ENCODE measurements at regions not wholly inside any gene's neighbourhood (a gene's known extent, or its start where the extent isn't known, plus 50 kb on each side); places are given as distances from the start of the nearest gene placed in this dataset.

DNA sequence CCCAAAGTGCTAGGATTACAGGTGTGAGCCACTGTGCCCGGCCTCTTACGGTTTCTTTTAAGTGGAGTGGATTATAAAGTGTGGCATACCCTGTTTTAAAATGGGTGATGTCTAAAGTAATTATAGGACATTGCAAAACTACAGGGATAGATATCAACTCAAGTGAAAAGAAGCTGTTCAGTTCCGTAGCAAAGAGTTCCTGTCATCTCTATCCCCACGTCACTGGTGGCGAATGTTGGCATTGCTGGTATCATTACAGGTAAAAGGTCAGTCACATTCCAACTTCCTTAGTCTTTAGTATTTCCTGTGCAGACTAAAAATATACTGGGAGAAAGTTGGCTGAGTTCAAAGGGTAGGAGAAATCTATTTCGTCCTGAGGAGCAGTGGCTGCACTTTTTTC is 95.6 kb upstream of the SLC38A2 start:
- Histone ChIP-seq H3K4me3 (ENCODE audit: insufficient read length, low read depth) (no peak overlapping the region), H3K9me3 (ENCODE audit: insufficient read depth, low read length) (no peaks in the 10 kb centered on the region), H3K9ac (ENCODE audit: insufficient read length, low read depth) (no peak overlapping the region), H3K4me1 (ENCODE audit: insufficient read depth, insufficient read length) (no peaks in the 10 kb centered on the region), H3K36me3 (ENCODE audit: insufficient read depth, insufficient read length, low read length) (no peaks in the 10 kb centered on the region), H3K27me3 (ENCODE audit: insufficient read depth, insufficient read length) (no peaks in the 10 kb centered on the region)
- TF ChIP-seq YY1 (IDR thresholded peaks at IDR 0.05; ENCODE audit: insufficient read depth, insufficient read length) (no peak), ZNF274 (IDR thresholded peaks at IDR 0.05; ENCODE audit: low read depth, low read length) (no peak), SUZ12 (IDR thresholded peaks at IDR 0.05; ENCODE audit: extremely low read depth, insufficient read depth, insufficient read length) (no peak)
- no peak for DNase-seq (ENCODE audit: low read depth, low spot score)

DNA sequence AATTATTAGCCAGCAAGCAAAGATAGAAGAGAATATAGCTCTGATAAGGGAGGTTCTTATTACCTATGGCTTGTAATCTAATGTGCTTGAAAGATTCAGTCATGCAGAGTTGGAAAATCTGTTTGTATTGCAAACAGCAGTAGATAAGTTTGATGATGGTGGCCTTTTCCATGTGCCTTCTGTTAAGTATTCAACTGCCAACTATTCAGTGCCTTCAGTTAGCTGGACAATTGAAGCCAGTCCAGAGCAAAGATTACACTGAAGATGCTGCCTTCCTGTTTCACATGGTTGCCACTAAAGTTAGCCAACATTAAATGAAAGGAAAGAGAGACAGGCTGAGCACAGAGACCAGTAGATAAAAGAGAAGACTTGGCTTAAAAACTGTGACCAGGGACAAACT is 92.7 kb upstream of the SLC38A2 start:
- Histone ChIP-seq H3K9me3 (ENCODE audit: insufficient read depth, low read length) (no peaks in the 10 kb centered on the region), H3K4me3 (ENCODE audit: insufficient read length, low read depth) (no peak overlapping the region), H3K36me3 (ENCODE audit: insufficient read depth, insufficient read length, low read length) (no peaks in the 10 kb centered on the region), H3K9ac (ENCODE audit: insufficient read length, low read depth) (no peak overlapping the region), H3K27me3 (ENCODE audit: insufficient read depth, insufficient read length) (no peaks in the 10 kb centered on the region), H3K4me1 (ENCODE audit: insufficient read depth, insufficient read length) (no peaks in the 10 kb centered on the region)
- DNase-seq (ENCODE audit: low read depth, low spot score): no peak
- TF ChIP-seq ZNF274 (IDR thresholded peaks at IDR 0.05; ENCODE audit: low read depth, low read length) (no peak), SUZ12 (IDR thresholded peaks at IDR 0.05; ENCODE audit: extremely low read depth, insufficient read depth, insufficient read length) (no peak), YY1 (IDR thresholded peaks at IDR 0.05; ENCODE audit: insufficient read depth, insufficient read length) (no peak)

DNA sequence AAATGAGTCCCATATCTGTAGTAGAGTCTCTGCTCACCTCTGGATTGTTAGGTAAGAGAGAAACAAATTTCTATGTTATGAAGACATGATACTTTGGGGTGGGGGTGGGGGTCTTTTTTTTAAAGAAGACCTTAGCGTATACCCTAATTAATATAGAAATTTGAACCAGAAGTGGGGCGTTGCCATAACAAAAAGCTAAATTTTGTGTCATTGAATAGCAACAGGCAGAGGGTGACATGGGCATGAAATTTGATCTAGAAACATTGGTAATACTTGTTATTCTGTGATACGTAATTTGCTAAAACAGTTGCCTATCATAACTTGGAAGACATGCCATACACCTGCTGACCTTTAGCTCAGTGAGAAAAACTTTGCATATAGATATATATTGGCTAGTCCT is 92.3 kb upstream of the SLC38A2 start:
- Histone ChIP-seq H3K4me3 (ENCODE audit: insufficient read length, low read depth) (no peak overlapping the region), H3K36me3 (ENCODE audit: insufficient read depth, insufficient read length, low read length) (no peaks in the 10 kb centered on the region), H3K4me1 (ENCODE audit: insufficient read depth, insufficient read length) (no peaks in the 10 kb centered on the region), H3K9ac (ENCODE audit: insufficient read length, low read depth) (no peak overlapping the region), H3K9me3 (ENCODE audit: insufficient read depth, low read length) (no peaks in the 10 kb centered on the region), H3K27me3 (ENCODE audit: insufficient read depth, insufficient read length) (no peaks in the 10 kb centered on the region)
- DNase-seq (ENCODE audit: low read depth, low spot score): no peak
- no peak for TF ChIP-seq SUZ12 (IDR thresholded peaks at IDR 0.05; ENCODE audit: extremely low read depth, insufficient read depth, insufficient read length)
- TF ChIP-seq ZNF274 (IDR thresholded peaks at IDR 0.05; ENCODE audit: low read depth, low read length): no peak
- no peak for TF ChIP-seq YY1 (IDR thresholded peaks at IDR 0.05; ENCODE audit: insufficient read depth, insufficient read length)

DNA sequence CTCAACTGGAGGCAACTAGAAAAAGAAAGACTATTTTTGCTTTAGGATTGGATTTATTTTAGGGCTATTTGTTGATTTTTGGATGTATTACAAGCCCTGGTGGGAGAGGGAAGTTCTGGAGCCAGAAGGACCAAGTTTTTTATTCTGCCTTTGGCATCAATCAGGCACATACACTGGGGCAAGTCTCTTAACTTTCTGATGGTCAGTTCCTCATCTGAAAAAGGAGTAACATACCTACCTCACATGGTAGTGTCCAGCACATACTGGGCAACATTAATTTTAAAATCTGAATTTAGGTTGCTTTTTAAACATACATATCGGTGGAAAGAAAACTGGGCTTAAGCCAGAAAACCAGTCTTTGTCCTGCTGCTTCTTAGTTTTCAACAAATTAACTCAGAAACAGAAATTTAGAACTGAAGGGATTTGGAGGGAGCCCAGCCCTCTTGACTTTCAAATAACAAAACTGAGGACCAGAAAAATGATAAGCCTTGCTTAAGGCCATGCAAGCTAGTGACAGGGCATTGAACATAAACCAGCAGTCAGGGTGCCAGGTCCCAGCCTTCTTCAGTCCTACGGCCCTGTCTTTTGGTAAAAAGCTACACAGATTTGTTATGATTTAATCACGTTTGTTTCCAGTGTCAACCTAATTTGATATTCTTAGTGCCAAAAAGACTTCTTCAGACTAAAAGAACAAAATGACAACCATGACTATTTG is 90.2 kb upstream of the SLC38A2 start:
- Histone ChIP-seq H3K36me3 (ENCODE audit: insufficient read depth, insufficient read length, low read length) (no peaks in the 10 kb centered on the region), H3K9ac (ENCODE audit: insufficient read length, low read depth) (no peak overlapping the region), H3K9me3 (ENCODE audit: insufficient read depth, low read length) (no peaks in the 10 kb centered on the region), H3K4me3 (ENCODE audit: insufficient read length, low read depth) (no peak overlapping the region), H3K27me3 (ENCODE audit: insufficient read depth, insufficient read length) (no peaks in the 10 kb centered on the region), H3K4me1 (ENCODE audit: insufficient read depth, insufficient read length) (no peaks in the 10 kb centered on the region)
- TF ChIP-seq SUZ12 (IDR thresholded peaks at IDR 0.05; ENCODE audit: extremely low read depth, insufficient read depth, insufficient read length): no peak
- TF ChIP-seq ZNF274 (IDR thresholded peaks at IDR 0.05; ENCODE audit: low read depth, low read length): no peak
- no peak for TF ChIP-seq YY1 (IDR thresholded peaks at IDR 0.05; ENCODE audit: insufficient read depth, insufficient read length)
- DNase-seq (ENCODE audit: low read depth, low spot score): no peak

DNA sequence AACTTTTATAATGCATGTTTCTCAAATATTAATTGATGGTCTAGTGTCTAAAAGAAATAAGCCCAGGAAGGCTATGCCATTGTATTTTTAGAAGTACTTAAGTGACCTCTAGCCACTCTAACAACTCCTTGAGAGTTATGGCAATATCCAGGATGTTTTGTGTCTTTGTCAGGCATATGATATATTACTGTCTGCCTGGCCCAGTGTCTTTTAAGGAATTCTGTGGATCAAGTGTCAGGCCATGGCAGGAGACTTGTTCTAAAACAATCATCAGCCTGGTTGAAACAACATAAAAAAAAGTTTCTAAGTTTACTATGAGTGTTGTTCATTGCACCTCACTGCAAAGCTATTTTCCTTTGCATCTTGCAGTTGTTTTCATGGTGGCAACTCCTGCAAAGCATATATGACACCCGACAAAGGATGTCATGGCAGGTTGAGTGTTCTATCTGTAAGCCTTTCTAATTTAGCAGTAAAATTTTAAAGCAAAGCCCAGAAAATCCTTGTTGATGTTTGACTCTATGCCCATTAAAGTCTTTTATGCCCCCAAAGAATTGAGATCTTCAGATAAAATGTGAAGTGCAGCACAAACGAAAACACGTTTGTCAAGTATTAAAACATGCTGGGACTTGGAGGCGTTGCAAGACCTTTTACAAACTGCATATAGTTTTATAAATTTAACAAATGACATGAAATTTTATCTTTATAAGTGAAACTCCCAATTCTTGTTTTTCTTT is 89.5 kb upstream of the SLC38A2 start:
- Histone ChIP-seq H3K27me3 (ENCODE audit: insufficient read depth, insufficient read length) (no peaks in the 10 kb centered on the region), H3K9ac (ENCODE audit: insufficient read length, low read depth) (no peak overlapping the region), H3K4me1 (ENCODE audit: insufficient read depth, insufficient read length) (no peaks in the 10 kb centered on the region), H3K36me3 (ENCODE audit: insufficient read depth, insufficient read length, low read length) (no peaks in the 10 kb centered on the region), H3K4me3 (ENCODE audit: insufficient read length, low read depth) (no peak overlapping the region), H3K9me3 (ENCODE audit: insufficient read depth, low read length) (no peaks in the 10 kb centered on the region)
- no peak for TF ChIP-seq ZNF274 (IDR thresholded peaks at IDR 0.05; ENCODE audit: low read depth, low read length)
- no peak for DNase-seq (ENCODE audit: low read depth, low spot score)

DNA sequence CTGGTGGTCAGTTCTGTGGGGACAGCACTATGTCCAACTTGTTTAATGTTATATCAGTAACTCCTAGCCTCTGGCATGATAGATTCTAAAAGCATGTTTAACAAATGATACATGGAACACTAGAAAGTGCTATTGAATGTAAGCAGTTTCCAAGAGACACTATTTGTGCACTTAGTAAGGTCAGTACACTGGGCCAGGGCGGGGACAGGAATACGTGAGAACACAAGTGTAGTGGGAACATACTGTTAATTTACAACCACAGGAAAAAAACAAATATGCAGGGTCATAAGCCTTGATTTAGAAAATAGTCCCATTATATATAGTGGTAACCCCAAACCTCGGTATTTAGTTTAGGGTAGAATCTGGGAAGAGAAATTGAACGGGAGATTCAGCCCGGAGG is 88.9 kb upstream of the SLC38A2 start:
- Histone ChIP-seq H3K4me3 (ENCODE audit: insufficient read length, low read depth) (no peak overlapping the region), H3K27me3 (ENCODE audit: insufficient read depth, insufficient read length) (no peaks in the 10 kb centered on the region), H3K4me1 (ENCODE audit: insufficient read depth, insufficient read length) (no peaks in the 10 kb centered on the region), H3K36me3 (ENCODE audit: insufficient read depth, insufficient read length, low read length) (no peaks in the 10 kb centered on the region), H3K9me3 (ENCODE audit: insufficient read depth, low read length) (no peaks in the 10 kb centered on the region), H3K9ac (ENCODE audit: insufficient read length, low read depth) (no peak overlapping the region)
- TF ChIP-seq ZNF274 (IDR thresholded peaks at IDR 0.05; ENCODE audit: low read depth, low read length): no peak
- TF ChIP-seq SUZ12 (IDR thresholded peaks at IDR 0.05; ENCODE audit: extremely low read depth, insufficient read depth, insufficient read length): no peak
- TF ChIP-seq YY1 (IDR thresholded peaks at IDR 0.05; ENCODE audit: insufficient read depth, insufficient read length): no peak
- DNase-seq (ENCODE audit: low read depth, low spot score): no peak

DNA sequence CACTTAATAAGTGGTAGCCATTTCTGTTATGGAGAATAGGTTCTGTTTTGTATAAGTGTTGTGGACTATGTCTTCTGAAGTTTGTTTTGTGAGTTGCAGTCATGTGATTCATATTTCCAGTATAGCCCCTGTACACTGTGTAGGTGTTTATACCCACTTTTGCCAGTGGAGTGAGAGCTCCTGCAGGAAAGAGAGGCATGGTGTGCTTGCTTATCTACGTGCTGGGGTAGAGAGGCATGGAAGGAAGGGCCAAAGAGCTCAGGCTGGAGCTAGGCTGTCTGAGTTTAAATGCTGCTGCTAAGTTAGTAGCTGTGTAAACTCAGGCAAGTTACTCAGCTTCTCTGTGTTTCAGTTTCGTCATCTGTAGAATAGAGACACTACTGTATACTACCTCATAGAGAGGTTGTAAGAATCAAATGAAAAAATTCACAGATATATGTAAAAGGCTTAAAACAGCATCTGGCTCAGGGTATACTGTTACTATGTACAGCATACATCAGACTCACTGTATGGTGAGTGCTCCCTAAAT is 88.2 kb upstream of the SLC38A2 start:
- Histone ChIP-seq H3K27me3 (ENCODE audit: insufficient read depth, insufficient read length) (no peaks in the 10 kb centered on the region), H3K9me3 (ENCODE audit: insufficient read depth, low read length) (no peaks in the 10 kb centered on the region), H3K9ac (ENCODE audit: insufficient read length, low read depth) (no peak overlapping the region), H3K4me1 (ENCODE audit: insufficient read depth, insufficient read length) (no peaks in the 10 kb centered on the region), H3K36me3 (ENCODE audit: insufficient read depth, insufficient read length, low read length) (no peaks in the 10 kb centered on the region), H3K4me3 (ENCODE audit: insufficient read length, low read depth) (no peak overlapping the region)
- TF ChIP-seq YY1 (IDR thresholded peaks at IDR 0.05; ENCODE audit: insufficient read depth, insufficient read length): no peak
- TF ChIP-seq SUZ12 (IDR thresholded peaks at IDR 0.05; ENCODE audit: extremely low read depth, insufficient read depth, insufficient read length): no peak
- no peak for TF ChIP-seq ZNF274 (IDR thresholded peaks at IDR 0.05; ENCODE audit: low read depth, low read length)
- no peak for DNase-seq (ENCODE audit: low read depth, low spot score)

All from NT2/D1 (cell line).